SJSA1 (cell line): ENCODE measurements at regions not wholly inside any gene's neighbourhood (a gene's known extent, or its start where the extent isn't known, plus 50 kb on each side); places are given as distances from the start of the nearest gene placed in this dataset.
"Not testable (repeated sequence)": the region's sequence is repeated elsewhere in the genome, so short reads cannot be mapped to it uniquely, and the experiment has no call there.

Source experiments
- DNase-seq, 2 experiments: peaks; one replicate each; pipeline ENCODE4 v3.0.0-alpha.2; 2015 to 2020; ENCODE audit warnings: low spot score in 2 of 2, low read depth in 1 of 2
- H3K27ac ChIP-seq: fragments of 250-450 bp; sonication (Bioruptor Pico); 2 replicates; pipeline ENCODE4 v1.5.1; 2020; ENCODE audit warnings: mild to moderate bottlenecking, moderate library complexity
- H3K27me3 ChIP-seq: fragments of 250-450 bp; sonication (Bioruptor Pico); replicated peaks from 2 replicates; pipeline ENCODE4 v1.5.1; 2020; ENCODE audit warnings: mild to moderate bottlenecking, moderate library complexity
- H3K36me3 ChIP-seq: fragments of 250-450 bp; sonication (Bioruptor Pico); 2 replicates; pipeline ENCODE4 v1.5.1; 2020; ENCODE audit warnings: mild to moderate bottlenecking
- H3K4me1 ChIP-seq: fragments of 250-450 bp; sonication (Bioruptor Pico); replicated peaks from 2 replicates; pipeline ENCODE4 v1.6.1; 2021; ENCODE audit warnings: mild to moderate bottlenecking
- H3K4me3 ChIP-seq: fragments of 250-450 bp; sonication (Bioruptor Pico); 2 replicates; pipeline ENCODE4 v1.5.1; 2020; ENCODE audit warnings: mild to moderate bottlenecking
- H3K9me3 ChIP-seq: fragments of 250-450 bp; sonication (Bioruptor Pico); replicated peaks from 2 replicates; pipeline ENCODE4 v1.5.1; 2020; ENCODE audit warnings: mild to moderate bottlenecking

DNA sequence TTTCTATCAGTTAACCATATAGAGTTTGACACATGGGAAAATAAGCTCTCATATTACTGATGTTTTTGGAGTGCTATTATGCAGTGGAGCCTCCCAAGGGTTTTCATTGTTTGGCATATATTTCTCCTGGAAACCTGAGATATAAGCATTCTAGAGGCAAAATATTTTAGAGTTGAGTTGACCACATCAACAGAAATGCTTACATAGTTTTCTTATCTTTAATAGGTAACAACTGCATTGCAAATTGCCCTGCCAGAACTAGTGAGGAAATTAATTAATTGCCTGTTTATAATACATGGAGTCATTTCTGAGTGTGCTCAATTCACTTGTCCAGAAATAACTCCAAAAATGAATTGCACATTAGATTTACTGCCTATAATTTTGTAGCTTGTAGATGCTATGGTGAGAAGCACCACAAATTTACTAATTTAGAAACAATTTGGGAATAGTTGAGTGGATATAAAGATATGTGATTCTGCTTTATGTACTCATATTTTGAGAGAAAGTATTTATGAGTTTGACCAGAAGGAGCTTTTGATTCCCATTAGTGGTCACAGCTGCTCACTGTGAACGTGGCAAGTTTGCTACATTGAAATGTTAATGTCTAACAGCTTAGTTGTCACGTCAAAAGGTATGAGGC, 288.7 kb downstream of the CD109 start:
- no peaks in the 10 kb centered on the region for H3K27me3 ChIP-seq
- H3K4me1 ChIP-seq: peaks cover 12% of the 10 kb centered on the region
- H3K4me3 ChIP-seq: no peak overlapping the region
- no peaks in the 10 kb centered on the region for H3K9me3 ChIP-seq
- H3K36me3 ChIP-seq: no peaks in the 10 kb centered on the region
- no peak overlapping the region for H3K27ac ChIP-seq
- no peak for DNase-seq

DNA sequence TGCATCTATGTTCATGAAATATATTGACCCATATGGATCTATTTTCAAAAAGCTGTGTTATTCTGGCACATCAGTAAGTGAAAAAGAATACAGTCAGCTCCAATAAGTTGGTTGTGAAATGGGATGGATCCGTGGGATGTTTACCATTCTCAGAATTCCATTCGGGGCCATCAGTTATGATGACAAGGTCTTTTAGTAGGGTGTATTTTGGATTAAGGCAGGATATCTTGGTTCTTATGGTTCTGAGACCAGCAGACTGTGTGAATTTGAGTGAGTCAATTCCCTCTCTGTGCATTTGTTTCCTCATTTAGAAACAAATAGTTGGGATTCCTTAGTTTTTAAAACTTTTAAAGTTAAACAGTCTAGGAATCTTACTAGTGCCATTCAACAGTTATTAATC, 287.4 kb downstream of the CD109 start:
- H3K27ac ChIP-seq: no peak overlapping the region
- DNase-seq: peak in 1 of 2 experiments; percentile 4
- H3K4me3 ChIP-seq: no peak overlapping the region
- no peaks in the 10 kb centered on the region for H3K36me3 ChIP-seq
- H3K4me1 ChIP-seq: peaks cover 12% of the 10 kb centered on the region
- no peaks in the 10 kb centered on the region for H3K27me3 ChIP-seq
- no peaks in the 10 kb centered on the region for H3K9me3 ChIP-seq

DNA sequence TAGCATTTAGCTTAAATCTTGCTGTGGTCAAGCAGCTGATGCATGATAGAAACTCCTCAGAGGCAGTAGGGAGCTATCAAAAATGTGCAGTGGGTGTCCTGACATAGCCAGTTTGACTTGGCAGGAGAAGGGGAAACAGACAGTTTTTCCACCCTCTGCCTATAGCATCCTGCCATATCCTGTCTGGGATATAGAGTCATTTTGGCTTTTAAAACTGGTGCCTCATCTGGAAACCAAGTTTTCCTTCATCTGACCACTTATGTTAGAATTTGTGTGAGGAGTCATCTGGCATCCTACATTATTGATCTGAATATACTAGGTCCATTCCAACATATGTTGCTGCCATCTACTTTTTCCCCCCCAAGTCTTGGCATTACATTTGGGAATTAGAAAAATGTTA, 284.1 kb downstream of the CD109 start:
- Histone ChIP-seq H3K4me1 (peaks cover 12% of the 10 kb centered on the region), H3K36me3 (no peaks in the 10 kb centered on the region), H3K4me3 (no peak overlapping the region), H3K9me3 (no peaks in the 10 kb centered on the region), H3K27me3 (no peaks in the 10 kb centered on the region), H3K27ac (no peak overlapping the region)
- DNase-seq: no peak

DNA sequence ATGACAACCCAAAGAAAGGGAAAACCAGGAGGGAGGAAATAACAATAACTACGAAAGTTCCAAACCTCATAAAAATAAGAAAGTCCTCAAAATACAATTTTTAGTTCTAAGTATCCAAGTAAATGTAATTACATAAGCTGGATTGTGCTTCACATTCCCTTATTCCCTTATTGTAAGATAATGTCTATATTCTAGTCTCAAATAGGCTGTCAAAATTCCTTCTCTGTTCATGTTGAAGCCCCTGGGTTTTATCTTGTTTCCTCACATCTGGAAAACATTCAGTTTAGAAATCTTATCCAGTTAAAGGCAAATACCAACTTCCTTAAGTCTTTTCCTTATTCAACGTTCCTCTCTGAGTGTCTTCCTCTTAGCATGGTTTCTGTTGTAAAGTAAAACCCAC, 282.3 kb downstream of the CD109 start:
- H3K9me3 ChIP-seq: no peaks in the 10 kb centered on the region
- H3K4me3 ChIP-seq: no peak overlapping the region
- no peaks in the 10 kb centered on the region for H3K36me3 ChIP-seq
- DNase-seq: no peak
- no peak overlapping the region for H3K27ac ChIP-seq
- peaks cover 3% of the 10 kb centered on the region; the same call in 1 of the 2 replicates for H3K4me1 ChIP-seq
- H3K27me3 ChIP-seq: no peaks in the 10 kb centered on the region

DNA sequence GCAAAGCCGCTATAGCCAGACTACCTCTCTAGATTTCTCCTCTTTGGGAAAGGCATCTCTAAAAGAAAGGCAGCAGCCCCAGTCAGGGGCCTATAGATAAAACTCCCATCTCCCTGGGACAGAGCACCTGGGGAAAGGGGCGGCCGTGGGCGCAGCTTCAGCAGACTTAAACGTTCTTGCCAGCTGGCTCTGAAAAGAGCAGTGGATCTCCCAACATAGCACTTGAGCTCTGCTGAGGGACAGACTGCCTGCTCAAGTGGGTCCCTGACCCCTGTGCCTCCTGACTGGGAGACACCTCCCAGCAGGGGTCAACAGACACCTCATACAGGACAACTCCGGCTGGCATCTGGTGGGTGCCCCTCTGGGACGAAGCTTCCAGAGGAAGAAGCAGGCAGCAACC, 276.5 kb downstream of the CD109 start:
- H3K4me3 ChIP-seq, H3K4me1 ChIP-seq, DNase-seq, H3K27ac ChIP-seq, H3K36me3 ChIP-seq, H3K9me3 ChIP-seq, H3K27me3 ChIP-seq: not testable (repeated sequence)

GRCh38 chr6:73969971-73970970, 274.3 kb downstream of the CD109 start:
- peak in 1 of 2 experiments; percentile 42 for DNase-seq
- Histone ChIP-seq H3K27ac (no peak overlapping the region), H3K36me3 (no peaks in the 10 kb centered on the region), H3K27me3 (no peaks in the 10 kb centered on the region), H3K9me3 (no peaks in the 10 kb centered on the region), H3K4me3 (no peak overlapping the region), H3K4me1 (0 out of 2 replicates have a peak, but pooled peaks cover 3% of the 10 kb centered on the region)

GRCh38 chr6:73968221-73968757, 272.3 kb downstream of the CD109 start:
- Histone ChIP-seq H3K4me1 (0 out of 2 replicates have a peak, but pooled peaks cover 3% of the 10 kb centered on the region), H3K9me3 (no peaks in the 10 kb centered on the region), H3K27me3 (no peaks in the 10 kb centered on the region), H3K36me3 (no peaks in the 10 kb centered on the region), H3K27ac (no peak overlapping the region), H3K4me3 (no peak overlapping the region)
- no peak for DNase-seq

DNA sequence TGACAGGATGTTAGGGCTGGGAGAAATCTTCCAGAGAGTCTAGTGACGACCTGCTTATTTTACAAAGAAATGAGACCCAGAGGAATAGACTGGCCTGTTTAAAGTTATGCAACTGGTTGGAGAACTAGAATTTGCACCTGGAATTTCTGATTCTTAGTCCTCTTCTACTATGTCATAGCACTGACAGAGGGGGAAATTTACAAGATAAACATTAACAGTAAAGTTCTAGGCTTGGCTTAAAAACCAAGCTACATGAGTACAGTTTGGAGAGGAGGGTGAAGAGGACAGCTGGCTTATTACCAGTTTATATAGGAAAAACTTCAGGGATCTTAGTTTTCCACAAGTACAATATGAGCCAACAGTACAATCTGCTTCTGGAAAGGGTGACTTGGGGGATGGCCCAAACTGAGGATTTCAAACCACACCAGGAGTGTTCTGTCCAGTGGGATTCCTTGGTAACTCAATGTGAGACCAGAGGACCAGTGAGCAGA, 269.6 kb downstream of the CD109 start:
- H3K9me3 ChIP-seq: no peaks in the 10 kb centered on the region
- no peaks in the 10 kb centered on the region for H3K36me3 ChIP-seq
- H3K4me1 ChIP-seq: 0 out of 2 replicates have a peak, but pooled peaks cover 3% of the 10 kb centered on the region
- H3K27me3 ChIP-seq: no peaks in the 10 kb centered on the region
- H3K27ac ChIP-seq: no peak overlapping the region
- H3K4me3 ChIP-seq: no peak overlapping the region
- DNase-seq: no peak

DNA sequence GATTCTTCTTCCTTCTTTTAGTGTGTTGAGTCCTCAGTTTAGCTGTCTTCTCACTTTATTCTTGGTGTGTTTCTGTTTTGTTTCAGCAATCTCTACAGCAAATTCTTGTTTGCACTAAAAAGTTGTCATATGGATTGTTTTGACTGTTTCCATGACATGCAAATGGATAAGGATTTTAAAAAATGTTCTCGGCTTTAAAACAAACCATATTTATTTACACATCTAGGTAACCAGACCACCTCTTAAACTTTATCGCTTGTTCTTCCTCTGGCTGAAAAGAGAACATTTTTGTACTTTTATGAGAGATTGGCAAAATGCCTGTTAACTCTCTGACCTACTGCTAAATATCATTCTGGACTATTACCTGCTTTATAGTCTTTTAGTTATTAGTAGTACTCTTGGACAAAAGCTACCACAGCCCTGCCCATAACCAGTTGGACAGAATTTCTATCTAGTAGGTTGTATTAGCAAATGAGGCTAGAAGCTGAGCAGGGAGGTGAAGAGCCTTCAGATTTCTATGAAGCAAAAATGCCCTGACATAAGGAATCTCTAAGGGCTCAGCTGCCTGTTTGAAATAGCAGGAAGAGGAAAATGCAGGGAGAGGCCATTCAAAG, 268.3 kb downstream of the CD109 start:
- Histone ChIP-seq H3K36me3 (no peaks in the 10 kb centered on the region), H3K4me3 (no peak overlapping the region), H3K27ac (no peak overlapping the region), H3K4me1 (no peaks in the 10 kb centered on the region), H3K27me3 (no peaks in the 10 kb centered on the region), H3K9me3 (no peaks in the 10 kb centered on the region)
- DNase-seq: no peak

DNA sequence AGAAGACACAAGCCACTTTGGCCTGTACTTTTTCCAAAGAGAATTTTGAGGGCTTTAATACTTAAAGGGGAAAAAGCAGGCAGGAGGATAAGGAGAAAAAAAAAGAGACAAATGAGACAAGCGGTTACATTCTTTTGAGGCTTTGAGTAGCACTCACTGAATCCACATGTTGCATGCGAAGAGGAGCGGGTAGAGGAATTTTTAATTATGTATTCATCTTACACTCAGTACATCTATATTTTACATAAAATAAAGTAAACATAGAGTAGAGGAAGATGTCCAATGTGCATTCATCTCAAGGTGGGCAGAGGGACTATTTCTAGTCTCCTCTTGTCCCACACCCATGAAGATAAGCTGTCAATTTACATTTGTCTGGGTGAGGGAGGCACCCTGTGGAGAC, 266.9 kb downstream of the CD109 start:
- Histone ChIP-seq H3K9me3 (no peaks in the 10 kb centered on the region), H3K36me3 (no peaks in the 10 kb centered on the region), H3K4me3 (no peak overlapping the region), H3K27me3 (no peaks in the 10 kb centered on the region), H3K27ac (no peak overlapping the region), H3K4me1 (no peaks in the 10 kb centered on the region)
- no peak for DNase-seq

DNA sequence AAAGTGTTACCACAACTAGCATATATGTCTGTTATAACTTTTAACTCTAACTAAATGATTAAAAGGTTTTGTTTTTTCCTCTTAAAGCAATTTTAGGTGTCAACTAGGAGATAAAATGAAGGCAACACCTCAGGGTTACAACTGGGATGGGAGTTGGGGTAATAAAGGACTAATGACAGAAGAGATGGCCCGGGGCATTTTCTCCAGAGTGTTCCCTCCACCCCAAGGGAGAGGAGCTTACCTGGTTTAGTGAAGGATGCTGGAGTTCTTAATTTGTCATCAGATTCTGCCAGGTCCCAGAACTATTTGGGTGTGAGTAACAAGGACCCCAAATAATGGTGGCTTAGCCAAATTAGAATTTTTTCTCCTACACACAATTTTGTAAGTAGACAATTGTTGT, 260.3 kb downstream of the CD109 start:
- no peak overlapping the region for H3K27ac ChIP-seq
- no peaks in the 10 kb centered on the region for H3K36me3 ChIP-seq
- no peaks in the 10 kb centered on the region for H3K9me3 ChIP-seq
- DNase-seq: no peak
- no peaks in the 10 kb centered on the region for H3K4me1 ChIP-seq
- no peak overlapping the region for H3K4me3 ChIP-seq
- no peaks in the 10 kb centered on the region for H3K27me3 ChIP-seq

GRCh38 chr6:73955800-73956199, 259.8 kb downstream of the CD109 start:
- Histone ChIP-seq H3K27ac (no peak overlapping the region), H3K4me3 (no peak overlapping the region), H3K36me3 (no peaks in the 10 kb centered on the region), H3K4me1 (no peaks in the 10 kb centered on the region), H3K9me3 (no peaks in the 10 kb centered on the region), H3K27me3 (no peaks in the 10 kb centered on the region)
- no peak for DNase-seq

DNA sequence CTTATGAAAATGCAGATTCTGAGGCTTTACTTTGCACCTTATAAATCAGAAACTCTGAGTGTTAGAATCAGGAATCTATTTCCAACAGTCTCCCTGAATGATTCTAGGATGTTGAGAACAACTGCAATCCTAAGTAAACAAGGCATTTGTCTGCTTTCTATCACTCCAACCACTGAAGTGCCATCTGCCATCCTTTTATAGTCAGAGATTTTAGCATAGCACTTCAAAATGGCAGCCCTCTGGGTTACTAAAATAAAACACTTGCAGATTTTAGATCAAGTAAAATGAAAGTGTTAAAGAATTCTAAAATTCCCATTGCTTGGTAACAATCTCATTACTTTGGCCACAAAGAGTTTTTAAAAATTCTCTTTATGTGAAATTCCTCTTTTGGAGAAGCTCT, 258.9 kb downstream of the CD109 start:
- no peaks in the 10 kb centered on the region for H3K9me3 ChIP-seq
- H3K27me3 ChIP-seq: no peaks in the 10 kb centered on the region
- no peak overlapping the region for H3K4me3 ChIP-seq
- H3K27ac ChIP-seq: no peak overlapping the region
- no peaks in the 10 kb centered on the region for H3K36me3 ChIP-seq
- no peaks in the 10 kb centered on the region for H3K4me1 ChIP-seq
- no peak for DNase-seq
